ENCODE measurements at regions not wholly inside any gene's neighbourhood (a gene's known extent, or its start where the extent isn't known, plus 50 kb on each side); places are given as distances from the start of the nearest gene placed in this dataset.

DNA sequence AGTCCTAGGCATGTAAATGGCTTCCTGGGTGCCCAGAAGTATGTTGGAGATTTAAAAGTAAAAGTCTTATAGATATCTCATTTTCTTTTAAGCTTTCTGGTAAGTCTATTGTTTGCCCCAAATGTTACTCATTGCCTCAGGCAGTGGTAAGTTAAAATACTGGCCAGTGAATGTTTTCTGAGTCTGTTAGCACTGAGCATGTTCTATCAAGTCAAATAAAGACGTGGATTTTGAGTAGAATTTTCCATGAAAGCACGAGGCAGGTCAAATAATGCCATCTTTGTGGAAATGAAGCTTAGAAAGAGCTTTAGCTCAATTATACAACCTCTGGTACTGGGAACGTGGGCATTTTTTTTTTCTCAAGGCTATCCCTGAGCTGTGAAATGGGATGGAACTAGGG is 651.3 kb upstream of the ACO1 start:
- TF ChIP-seq, protein P1, sequence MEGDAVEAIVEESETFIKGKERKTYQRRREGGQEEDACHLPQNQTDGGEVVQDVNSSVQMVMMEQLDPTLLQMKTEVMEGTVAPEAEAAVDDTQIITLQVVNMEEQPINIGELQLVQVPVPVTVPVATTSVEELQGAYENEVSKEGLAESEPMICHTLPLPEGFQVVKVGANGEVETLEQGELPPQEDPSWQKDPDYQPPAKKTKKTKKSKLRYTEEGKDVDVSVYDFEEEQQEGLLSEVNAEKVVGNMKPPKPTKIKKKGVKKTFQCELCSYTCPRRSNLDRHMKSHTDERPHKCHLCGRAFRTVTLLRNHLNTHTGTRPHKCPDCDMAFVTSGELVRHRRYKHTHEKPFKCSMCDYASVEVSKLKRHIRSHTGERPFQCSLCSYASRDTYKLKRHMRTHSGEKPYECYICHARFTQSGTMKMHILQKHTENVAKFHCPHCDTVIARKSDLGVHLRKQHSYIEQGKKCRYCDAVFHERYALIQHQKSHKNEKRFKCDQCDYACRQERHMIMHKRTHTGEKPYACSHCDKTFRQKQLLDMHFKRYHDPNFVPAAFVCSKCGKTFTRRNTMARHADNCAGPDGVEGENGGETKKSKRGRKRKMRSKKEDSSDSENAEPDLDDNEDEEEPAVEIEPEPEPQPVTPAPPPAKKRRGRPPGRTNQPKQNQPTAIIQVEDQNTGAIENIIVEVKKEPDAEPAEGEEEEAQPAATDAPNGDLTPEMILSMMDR (IDR thresholded peaks at IDR 0.05), result no peak

DNA sequence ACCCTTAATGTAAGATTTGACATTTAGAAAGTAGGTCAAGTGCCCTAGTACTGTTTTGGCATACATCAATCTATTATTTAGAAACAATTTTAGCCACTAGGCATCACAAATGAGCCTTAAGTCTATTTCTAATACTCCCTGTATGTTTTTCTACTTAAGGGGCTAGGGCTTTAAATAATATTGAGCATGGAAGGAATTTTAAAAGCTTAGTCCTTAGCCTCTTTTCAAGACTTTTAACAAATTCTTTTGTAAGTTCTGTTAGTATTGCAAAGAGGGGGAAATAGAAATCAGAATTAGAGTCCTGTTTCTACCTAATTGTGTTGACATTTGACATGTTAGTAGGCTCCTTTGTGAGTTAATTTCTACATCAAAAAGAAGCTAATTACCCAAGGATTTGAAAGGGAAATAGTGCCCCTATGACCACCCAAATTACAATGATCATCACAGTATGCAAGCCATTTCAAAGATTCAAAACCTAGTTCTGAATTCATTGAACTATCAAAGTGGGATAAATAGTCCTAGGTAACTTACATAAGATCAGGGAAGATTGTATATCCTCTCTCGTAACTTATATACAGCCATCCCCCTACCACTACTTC is 647.8 kb upstream of the ACO1 start:
- TF ChIP-seq, protein P1 (IDR thresholded peaks at IDR 0.05), result no peak

DNA sequence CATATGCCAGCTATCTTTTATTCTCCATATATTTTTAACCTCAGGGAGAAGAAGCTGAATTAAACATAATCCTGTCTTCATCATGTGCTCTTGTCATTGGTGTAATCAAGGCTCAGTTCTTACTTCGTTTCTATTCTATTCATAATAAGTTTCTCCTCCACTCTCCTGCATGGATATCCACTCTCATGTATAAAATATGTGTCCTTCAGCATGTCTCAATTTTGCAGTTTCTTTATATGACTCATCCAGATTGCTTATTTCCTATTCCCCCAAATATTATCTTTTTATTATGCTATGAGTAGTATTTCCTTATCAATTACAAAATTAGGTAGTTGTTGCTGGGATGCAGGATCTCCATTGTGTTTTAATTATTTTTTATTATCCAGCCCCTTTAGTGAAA is 643.7 kb upstream of the ACO1 start:
- TF ChIP-seq, protein P1 (IDR thresholded peaks at IDR 0.05), result no peak

DNA sequence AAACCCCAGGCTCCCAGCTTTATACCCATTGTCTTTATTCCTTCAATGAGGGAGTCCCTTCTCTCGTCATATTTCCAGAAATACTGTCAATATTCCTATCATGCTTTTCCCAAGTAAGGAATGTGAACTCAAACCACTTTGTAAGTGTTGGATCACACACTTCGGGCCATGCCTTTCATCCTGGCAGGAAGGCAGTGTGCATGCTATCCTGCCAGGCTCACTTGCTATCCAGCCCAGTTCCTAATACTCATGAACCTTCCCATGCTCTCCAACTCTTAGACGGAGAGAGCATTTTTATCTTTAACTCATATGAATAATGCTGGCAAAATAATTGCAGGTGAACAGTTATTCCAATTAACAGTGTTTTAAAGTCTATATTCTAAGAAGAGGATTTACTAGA is 639.9 kb upstream of the ACO1 start:
- TF ChIP-seq, protein P1 (IDR thresholded peaks at IDR 0.05), result no peak

DNA sequence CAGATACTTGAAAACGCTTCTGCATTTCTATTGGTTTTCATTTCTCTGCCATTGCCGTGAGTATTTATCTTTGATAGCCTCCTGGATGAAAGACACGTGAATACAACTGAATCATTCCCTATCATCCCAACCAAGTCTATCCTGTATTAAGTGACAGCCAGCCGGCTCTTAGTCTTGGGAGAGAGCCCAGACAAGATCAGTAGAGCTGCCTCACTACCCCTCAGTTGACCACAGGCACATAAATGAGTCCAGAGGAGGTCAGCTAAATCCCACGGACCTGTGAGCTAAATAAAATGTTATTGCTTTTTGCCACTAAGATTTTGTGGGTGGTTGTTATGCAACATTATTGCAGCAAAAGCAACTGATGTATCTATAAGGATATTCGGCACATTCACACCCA is 639.0 kb upstream of the ACO1 start:
- TF ChIP-seq, protein P1 (IDR thresholded peaks at IDR 0.05), result no peak

DNA sequence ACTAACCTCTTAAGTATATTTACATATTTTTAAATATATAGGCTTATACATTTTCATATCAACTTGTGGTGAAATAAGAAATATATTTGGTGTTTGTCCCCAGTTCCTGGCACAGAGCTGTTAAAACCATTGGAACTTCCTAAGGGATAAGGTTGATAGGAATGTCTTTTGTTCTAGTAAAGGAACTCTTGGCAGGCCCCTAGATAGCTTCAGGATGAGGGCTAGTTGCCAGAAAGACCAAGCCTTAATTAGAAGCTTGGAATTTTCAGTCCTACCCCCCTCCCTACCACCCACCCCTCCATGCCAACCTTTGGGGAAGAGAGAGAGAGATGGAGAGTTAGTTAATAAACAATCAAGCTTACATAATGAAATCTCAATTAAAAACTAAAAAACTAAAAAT is 638.6 kb upstream of the ACO1 start:
- TF ChIP-seq, protein P1 (IDR thresholded peaks at IDR 0.05), result no peak

DNA sequence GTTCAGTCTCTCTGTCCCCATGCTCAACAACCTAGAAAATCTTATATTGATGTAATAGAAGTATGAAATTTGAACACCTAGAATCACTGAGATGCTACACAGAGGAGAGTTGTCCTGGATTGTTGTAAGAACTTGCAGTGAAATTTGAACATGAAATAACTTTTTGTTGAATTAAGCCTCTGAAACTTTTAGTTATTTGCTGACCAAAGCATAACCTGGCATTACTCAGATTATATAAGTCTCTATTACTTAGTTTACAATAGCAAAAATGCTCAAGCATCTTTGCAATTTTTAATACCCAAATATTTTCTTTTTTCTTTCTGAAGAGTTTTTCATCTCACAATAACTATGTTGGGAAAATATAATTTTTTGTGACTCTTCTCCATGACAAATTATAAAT is 630.7 kb upstream of the ACO1 start:
- TF ChIP-seq, protein P1 (IDR thresholded peaks at IDR 0.05), result no peak

DNA sequence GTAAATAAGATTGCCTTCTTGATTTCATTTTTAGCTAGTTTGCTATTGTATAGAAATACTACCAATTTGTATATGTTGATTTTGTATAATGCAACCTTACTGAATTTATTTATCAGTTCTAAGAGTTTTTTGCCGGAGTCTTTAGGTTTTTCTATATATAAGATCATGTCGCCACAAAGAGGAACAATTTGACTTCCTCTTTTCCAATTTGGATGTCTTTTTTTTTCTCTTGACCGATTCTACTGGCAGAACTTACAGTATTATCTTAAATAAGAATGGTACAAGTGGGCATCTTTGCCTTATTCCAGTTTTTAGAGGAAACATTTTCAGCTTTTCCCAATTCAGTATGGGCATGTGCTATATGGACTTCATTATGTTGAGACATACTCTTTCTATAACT is 624.7 kb upstream of the ACO1 start:
- TF ChIP-seq, protein P1 (IDR thresholded peaks at IDR 0.05), result no peak
